NCI-H69 (cell line): ENCODE measurements at regions not wholly inside any gene's neighbourhood (a gene's known extent, or its start where the extent isn't known, plus 50 kb on each side); places are given as distances from the start of the nearest gene placed in this dataset.

Experiments
- DNase-seq: peaks from one replicate; lab custom pipeline; 2025; lab: John Stamatoyannopoulos, UW

DNA sequence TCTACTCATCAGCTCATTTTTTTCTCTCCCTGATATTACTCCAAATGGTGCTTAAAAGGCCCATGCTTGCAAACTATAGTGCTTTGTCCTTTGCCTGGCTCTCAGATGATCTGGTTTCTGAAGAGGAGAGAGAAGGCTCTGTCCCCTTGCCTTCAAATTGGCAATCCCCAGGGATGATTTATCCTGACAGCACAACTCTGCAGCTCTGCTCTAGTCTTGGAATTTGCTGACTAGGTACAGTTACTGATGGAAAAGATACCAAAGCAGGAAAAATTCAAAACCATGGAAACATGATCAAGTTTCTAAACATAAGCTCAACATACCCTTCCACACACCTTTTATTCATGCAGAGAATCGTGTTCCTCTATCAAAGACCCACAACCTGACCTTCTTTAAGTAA is 106.7 kb upstream of the CADPS start:
- no peak for DNase-seq

GRCh38 chr3:62982795-62983455 is 107.7 kb upstream of the CADPS start:
- no peak for DNase-seq

DNA sequence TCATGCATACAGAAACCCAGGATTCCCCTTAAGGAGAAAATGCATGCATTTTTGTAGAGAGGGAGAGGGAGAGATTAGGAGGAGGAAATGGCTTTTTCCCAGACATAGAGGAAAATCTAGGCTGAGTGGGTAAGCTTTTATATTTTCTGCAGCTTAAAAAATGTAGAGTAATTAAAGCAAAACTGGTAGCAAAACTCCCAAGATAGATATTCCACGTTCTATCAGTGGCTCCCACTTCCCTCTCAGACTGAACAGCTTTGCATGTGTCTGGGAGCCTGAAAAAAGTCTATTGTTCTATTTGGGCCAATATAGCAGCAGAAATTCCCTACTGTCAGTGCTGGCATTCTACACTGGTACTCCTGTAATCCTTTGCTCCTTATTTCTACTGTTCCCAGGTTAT is 110.8 kb upstream of the CADPS start:
- no peak for DNase-seq

DNA sequence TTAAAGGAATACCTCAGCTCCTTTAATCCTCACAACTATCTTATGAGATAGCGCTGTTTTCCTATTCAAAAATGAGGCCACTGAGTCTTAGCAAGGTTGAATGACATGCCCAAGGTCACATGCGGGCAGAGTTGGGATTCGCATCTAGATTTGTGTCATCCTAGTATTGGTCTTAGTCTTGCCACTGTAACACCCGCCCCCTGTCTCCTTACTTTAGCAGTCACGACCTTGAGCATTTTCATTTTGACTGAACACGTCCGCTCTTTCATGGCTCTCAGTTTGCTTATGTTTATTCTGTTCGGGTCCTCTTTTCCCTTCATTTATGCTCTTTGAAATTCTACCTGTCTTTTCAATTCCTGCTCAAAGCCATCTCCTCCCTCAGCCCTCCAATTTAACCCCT is 112.5 kb upstream of the CADPS start:
- no peak for DNase-seq

- DNase-seq: no peak
Measured at GRCh38 chr3:62990704-62991413, 115.6 kb upstream of the CADPS start.

GRCh38 chr3:62992520-62992919 is 117.3 kb upstream of the CADPS start:
- no peak for DNase-seq

DNA sequence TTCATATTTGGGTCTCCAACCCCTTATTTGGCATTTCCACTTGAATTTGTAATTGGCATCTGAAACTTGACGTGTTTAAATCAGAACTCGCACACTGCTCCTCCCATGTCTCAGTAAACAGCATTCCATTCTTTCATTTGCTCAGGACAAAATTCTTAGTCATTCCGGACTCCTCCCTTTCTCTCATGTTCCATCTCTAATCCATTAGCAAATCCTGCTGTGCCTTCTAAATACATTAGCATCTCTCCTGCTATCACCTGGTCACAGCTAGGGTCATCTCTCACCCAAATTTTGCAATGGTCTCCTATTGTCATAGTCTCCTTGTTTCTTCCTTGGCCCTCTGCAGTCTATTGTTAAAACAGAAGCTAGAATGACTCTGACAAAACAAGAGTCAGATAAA is 119.9 kb upstream of the CADPS start:
- DNase-seq: no peak

- no peak for DNase-seq
Measured at GRCh38 chr3:62995530-62995929, 120.3 kb upstream of the CADPS start.

DNA sequence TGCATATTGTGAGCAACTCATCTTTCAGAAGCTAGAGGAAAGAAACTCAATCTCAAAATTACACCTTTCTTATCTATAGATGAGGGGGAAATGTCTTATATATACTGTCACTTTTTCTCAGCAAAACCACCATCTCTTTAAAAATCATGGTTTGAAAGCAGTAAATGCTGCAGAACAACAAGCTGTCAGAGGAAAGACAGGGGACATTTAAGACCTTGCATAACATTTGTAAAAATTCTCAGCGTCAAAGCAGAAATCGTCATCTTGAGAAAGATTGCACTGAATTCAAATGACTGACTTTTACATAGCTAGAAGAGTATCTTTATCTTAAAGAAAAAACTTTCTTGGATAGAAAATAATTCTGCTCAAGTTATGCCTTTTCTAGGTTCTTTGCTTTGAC is 122.2 kb upstream of the CADPS start:
- DNase-seq: no peak

DNA sequence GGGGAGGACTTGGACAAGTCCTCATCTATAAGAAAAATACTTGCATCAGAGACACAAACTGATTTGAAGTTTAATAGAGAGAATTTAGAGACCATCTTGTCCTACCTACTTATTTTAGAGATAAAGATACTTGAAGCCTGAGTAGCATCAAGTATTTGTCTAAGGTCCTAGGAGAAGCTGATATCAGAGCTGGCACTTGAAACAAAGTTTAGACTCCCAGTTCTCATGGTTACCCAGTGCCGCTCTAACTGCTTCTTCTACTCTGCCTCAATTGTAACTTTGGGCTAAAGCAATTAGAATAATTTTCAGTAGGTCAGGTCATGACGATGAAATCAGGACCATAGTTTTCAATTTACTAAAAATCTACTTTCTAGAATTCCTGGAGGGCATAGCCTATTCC is 123.9 kb upstream of the CADPS start:
- DNase-seq: no peak

DNA sequence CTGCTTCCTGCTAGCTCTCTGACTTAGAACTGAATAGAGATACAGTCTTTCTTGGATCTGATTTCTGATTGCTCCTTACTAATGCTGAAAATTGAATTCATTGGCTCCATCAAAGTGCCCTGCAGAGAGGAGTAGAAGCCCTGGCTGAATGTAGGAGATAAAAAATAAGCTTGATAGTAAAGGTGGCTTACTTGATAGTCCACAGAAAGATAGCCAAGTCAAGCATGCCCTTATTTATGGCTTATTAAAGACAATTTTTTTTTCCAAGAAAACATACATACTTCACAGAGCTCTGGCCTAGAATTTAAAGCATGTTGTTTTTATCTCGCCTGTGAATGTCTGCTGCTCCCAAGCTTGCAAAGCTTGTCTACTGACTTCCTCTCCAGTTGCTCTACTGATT is 124.6 kb upstream of the CADPS start:
- DNase-seq: no peak

DNA sequence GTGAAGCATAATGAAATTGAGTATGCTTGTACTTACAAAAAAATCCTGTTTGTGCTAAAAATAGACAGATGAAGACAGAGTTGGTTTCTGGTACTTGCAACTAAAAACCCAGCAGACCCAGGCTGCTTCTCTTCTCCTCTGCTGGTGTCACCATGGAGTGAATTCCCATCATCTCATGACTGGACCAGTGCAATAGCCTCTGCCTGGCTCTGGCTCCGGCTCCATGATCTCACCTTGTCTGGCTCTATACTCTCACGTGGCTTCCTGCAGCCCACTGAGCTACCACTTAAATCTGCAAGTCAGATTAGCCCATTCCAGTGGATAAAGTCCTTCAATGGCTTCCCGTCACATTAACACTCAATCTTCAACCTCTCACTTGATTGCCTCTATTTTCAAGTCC is 129.2 kb upstream of the CADPS start:
- DNase-seq: no peak

GRCh38 chr3:63015614-63016309 is 140.5 kb upstream of the CADPS start:
- DNase-seq: peak; percentile 78

DNA sequence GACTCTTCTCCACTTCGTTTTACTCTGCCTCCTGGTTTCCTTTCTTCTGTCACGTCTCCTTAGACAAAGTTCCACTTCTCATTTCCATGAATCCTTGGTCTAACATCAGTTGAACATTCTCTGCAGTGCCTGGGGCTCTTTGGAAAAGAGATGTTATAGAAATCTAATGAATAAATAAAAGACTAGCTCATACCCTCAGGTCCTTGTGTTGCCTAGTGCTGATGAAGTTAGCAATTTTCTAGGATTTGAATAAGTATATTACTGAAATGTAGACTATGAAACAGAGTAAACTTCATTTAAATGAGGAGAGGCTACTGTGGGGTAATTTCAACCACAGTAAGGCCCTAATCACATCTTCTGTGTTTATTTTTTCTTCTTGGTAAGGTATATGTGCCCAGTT is 146.9 kb upstream of the CADPS start:
- DNase-seq: no peak

- no peak for DNase-seq
Measured at GRCh38 chr3:63026722-63027121, 151.5 kb upstream of the CADPS start.

DNA sequence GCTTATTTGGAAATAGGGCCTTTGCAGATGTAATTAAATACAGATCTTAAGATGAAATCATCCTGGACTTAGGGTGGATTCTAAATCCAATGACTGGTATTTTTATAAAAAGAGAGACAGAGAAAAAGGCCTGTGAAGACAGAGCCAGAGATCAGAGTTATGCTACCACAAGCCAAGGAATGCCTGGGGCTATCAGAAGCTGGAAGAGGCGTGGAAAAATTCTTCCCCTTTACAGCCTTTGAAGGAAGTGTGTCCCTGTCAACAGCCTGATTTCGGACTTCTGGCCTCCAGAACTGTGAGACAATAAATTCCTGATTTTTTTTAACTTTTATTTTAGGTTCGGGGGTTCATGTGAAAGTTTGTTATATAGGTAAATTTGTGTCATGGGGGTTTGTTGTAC is 154.1 kb upstream of the CADPS start:
- no peak for DNase-seq

DNA sequence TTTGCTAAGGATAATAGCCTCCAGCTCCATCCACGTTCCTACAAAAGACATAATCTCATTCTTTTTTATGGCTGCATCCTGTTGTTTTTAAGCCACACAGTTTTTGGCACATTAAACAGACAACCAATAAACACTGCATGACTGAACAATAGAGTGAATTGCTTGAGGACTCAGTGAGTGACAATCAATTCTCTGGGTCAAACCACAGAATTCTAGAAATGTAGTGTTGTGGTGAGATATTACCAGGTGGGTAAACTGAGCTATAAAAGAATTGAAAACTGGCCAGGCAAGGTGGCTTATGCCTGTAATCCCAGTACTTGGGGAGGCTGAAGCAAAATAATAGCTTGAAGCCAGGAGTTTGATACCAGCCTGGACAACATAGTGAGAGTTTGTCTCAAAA is 154.7 kb upstream of the CADPS start:
- DNase-seq: no peak

DNA sequence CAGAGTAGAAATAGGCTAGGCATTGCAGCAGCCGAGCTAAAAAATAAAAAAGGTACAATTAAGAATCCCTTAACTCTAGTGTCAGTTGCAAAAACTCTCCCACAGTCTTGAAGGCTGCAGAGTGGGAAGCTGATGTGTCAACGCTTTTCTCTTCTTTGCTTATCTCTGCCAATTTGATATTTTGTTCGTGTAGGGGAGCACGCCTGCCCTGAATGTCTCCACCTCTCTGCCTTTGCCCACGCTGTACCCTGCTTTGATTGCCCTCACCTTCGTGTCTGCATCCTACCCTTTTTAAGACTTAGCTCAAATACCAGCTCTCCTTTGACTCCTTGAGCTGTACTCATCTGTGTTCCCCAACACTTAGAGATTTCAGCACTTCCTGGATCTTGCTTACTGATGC is 155.4 kb upstream of the CADPS start:
- no peak for DNase-seq

GRCh38 chr3:63032881-63033280 is 157.7 kb upstream of the CADPS start:
- DNase-seq: no peak

DNA sequence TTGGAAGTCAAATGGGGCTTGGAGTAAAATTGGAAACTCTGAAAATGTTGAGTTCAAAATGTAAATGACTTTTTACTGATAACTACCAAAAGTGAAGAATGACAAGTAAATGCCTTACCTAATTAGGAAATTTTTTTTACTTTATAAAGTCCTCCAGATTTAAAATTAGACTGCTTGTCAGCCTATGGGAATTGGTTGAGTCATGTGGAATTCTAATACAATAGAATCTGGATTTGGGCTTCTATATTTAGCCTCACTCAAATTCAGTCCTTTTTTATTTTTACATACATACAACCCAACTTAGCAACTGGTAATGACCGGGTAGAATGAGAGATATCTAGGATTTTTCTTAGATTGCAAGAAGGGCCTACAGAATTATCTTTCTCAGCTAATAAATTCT is 158.9 kb upstream of the CADPS start:
- no peak for DNase-seq

GRCh38 chr3:63037116-63037515 is 161.9 kb upstream of the CADPS start:
- DNase-seq: no peak

DNA sequence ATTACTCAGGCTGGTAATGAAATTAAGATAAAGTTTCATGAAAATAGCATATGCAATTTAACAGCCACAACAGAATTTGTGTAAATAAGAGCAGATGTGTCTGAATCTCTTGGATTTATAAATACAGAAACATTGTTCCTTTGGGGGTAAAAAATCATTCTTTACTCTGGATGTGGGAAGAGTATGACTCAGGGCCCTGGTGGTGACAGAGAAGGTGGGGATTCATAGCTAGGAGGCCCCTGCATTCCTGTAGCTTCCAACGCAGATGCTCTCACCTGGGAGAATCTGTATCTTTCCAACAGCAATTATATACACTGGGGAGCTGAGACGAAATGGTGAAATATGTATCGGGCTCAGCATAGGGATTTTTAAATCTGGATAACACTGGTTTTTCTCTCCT is 167.6 kb upstream of the CADPS start:
- DNase-seq: peak; percentile 4

- peak; percentile 58 for DNase-seq
Measured at GRCh38 chr3:63043631-63044030, 168.4 kb upstream of the CADPS start.
